HepG2 (cell line): ENCODE measurements at regions not wholly inside any gene's neighbourhood (a gene's known extent, or its start where the extent isn't known, plus 50 kb on each side); places are given as distances from the start of the nearest gene placed in this dataset.

Source experiments
- BCLAF1 ChIP-seq: fragments of 450-650 bp; IDR thresholded peaks from 2 replicates; pipeline ENCODE4 v1.6.1; 2017; ENCODE audit warnings: mild to moderate bottlenecking
- CHCHD3 ChIP-seq: sonication (generic); formaldehyde crosslinking; IDR thresholded peaks from 2 replicates; pipeline ENCODE4 v1.8.0; 2022; ENCODE audit warnings: mild to moderate bottlenecking, missing genetic modification reagents, moderate library complexity
- CTCF ChIP-seq: sonication (generic); formaldehyde crosslinking; IDR thresholded peaks from 2 replicates; pipeline ENCODE4 v1.5.0; 2020; ENCODE audit warnings: mild to moderate bottlenecking, missing genetic modification reagents, moderate library complexity
- FOXK2 ChIP-seq: fragments of 450-650 bp; IDR thresholded peaks from 2 replicates; pipeline ENCODE4 v1.6.1; 2016
- GABPA ChIP-seq, 2 experiments: IDR thresholded peaks; 2 replicates each; pipeline ENCODE4 v1.6.1; 2011 to 2016; ENCODE audit warnings: low read depth in 2 of 2, low read length in 1 of 2, missing biosample characterization in 1 of 2, missing genetic modification characterization in 1 of 2
- MEIS1 ChIP-seq: sonication (generic); formaldehyde crosslinking; IDR thresholded peaks from 2 replicates; pipeline ENCODE4 v1.9.0; 2021; ENCODE audit warnings: mild to moderate bottlenecking, missing genetic modification reagents, moderate library complexity, borderline replicate concordance
- NFATC3 ChIP-seq: sonication (generic); formaldehyde crosslinking; IDR thresholded peaks from 2 replicates; pipeline ENCODE4 v1.5.1; 2020; ENCODE audit warnings: mild to moderate bottlenecking, missing genetic modification reagents
- ZBTB8A ChIP-seq: sonication (generic); formaldehyde crosslinking; IDR thresholded peaks from 2 replicates; pipeline ENCODE4 v1.4.0; 2020; ENCODE audit warnings: mild to moderate bottlenecking, low read depth, missing genetic modification reagents, borderline replicate concordance

GRCh38 chr10:107546284-107546683, 381.8 kb upstream of the SORCS1 start:
- TF ChIP-seq MEIS1 (CRISPR knock-in tag) (no peak), CTCF (no peak), GABPA (IDR thresholded peaks at IDR 0.05; ENCODE audit: low read depth, low read length) (no peak), GABPA (CRISPR knock-in tag; IDR thresholded peaks at IDR 0.05; ENCODE audit: low read depth) (no peak), CHCHD3 (no peak), FOXK2 (no peak), ZBTB8A (no peak), BCLAF1 (no peak), NFATC3 (CRISPR knock-in tag) (no peak)
